ENCODE measurements at regions not wholly inside any gene's neighbourhood (a gene's known extent, or its start where the extent isn't known, plus 50 kb on each side); places are given as distances from the start of the nearest gene placed in this dataset.

GRCh38 chr9:135326141-135326540 is 153.4 kb upstream of the PPP1R26 start:
- DNase-seq, result no peak

GRCh38 chr9:135326633-135327152 is 152.9 kb upstream of the PPP1R26 start:
- DNase-seq, result no peak

- DNase-seq, result no peak
Observed at GRCh38 chr9:135328485-135329417, 150.8 kb upstream of the PPP1R26 start.

GRCh38 chr9:135329571-135330306 is 149.8 kb upstream of the PPP1R26 start:
- DNase-seq, result no peak

- DNase-seq, result peak in 1 of 2 experiments; percentile 62
Observed at GRCh38 chr9:135330307-135330631, 149.3 kb upstream of the PPP1R26 start.

- DNase-seq, result peak in 1 of 2 experiments; percentile 48
Observed at GRCh38 chr9:135330685-135331590, 148.6 kb upstream of the PPP1R26 start.

- DNase-seq, result no peak
Observed at GRCh38 chr9:135332516-135332915, 147.1 kb upstream of the PPP1R26 start.

GRCh38 chr9:135332979-135333748 is 146.4 kb upstream of the PPP1R26 start:
- no peak for DNase-seq

GRCh38 chr9:135334953-135335460 is 144.6 kb upstream of the PPP1R26 start:
- DNase-seq, result no peak

- DNase-seq, result no peak
Observed at GRCh38 chr9:135335691-135336181, 143.8 kb upstream of the PPP1R26 start.

- no peak for DNase-seq
Observed at GRCh38 chr9:135336722-135337527, 142.7 kb upstream of the PPP1R26 start.

GRCh38 chr9:135338546-135338945 is 141.0 kb upstream of the PPP1R26 start:
- DNase-seq, result no peak

GRCh38 chr9:135339378-135339973 is 140.1 kb upstream of the PPP1R26 start:
- no peak for DNase-seq

- no peak for DNase-seq
Observed at GRCh38 chr9:135340143-135340655, 139.4 kb upstream of the PPP1R26 start.

GRCh38 chr9:135340726-135341475 is 138.7 kb upstream of the PPP1R26 start:
- no peak for DNase-seq

- no peak for DNase-seq
Observed at GRCh38 chr9:135341612-135342169, 137.9 kb upstream of the PPP1R26 start.

- DNase-seq, result no peak
Observed at GRCh38 chr9:135342206-135343130, 137.1 kb upstream of the PPP1R26 start.

- DNase-seq, result no peak
Observed at GRCh38 chr9:135343136-135343535, 136.4 kb upstream of the PPP1R26 start.

All from NCI-H524 (cell line).